Activated CD8-positive, alpha-beta T cell treated with anti-CD3 and anti-CD28 coated beads for 36 hours (primary cell): ENCODE measurements at regions not wholly inside any gene's neighbourhood (a gene's known extent, or its start where the extent isn't known, plus 50 kb on each side); places are given as distances from the start of the nearest gene placed in this dataset.
"Not testable (repeated sequence)": the region's sequence is repeated elsewhere in the genome, so short reads cannot be mapped to it uniquely, and the experiment has no call there.

Experiments
- ATAC-seq: fragments of 200-7000 bp; cut with Tn5 transposase; one replicate; pipeline ENCODE4 v1.10.0; 2021; ENCODE audit warnings: mild to moderate bottlenecking, moderate library complexity
- CTCF ChIA-PET: fragments of 350-600 bp; sonication (Branson Sonifier 250); formaldehyde crosslinking; loops from one replicate; lab custom pipeline; 2021; ENCODE audit warnings: antibody characterized with exemption; lab: Charles Lee
- POLR2A ChIA-PET: fragments of 350-600 bp; sonication (Branson Sonifier 250); formaldehyde crosslinking; loops from one replicate; lab custom pipeline; 2021; ENCODE audit warnings: antibody characterized with exemption; lab: Charles Lee
- DNase-seq: peaks from one replicate; pipeline ENCODE4 v3.0.0-alpha.2; 2020
- H3K27ac Mint-ChIP-seq: one replicate; pipeline ENCODE4 v1.8.0; 2021; ENCODE audit warnings: mild to moderate bottlenecking, mixed read lengths
- H3K27me3 Mint-ChIP-seq: one replicate; pipeline ENCODE4 v1.8.0; 2021; ENCODE audit warnings: mixed read lengths
- H3K36me3 Mint-ChIP-seq: one replicate; pipeline ENCODE4 v1.8.0; 2021; ENCODE audit warnings: low read depth, mixed read lengths
- H3K4me1 Mint-ChIP-seq: one replicate; pipeline ENCODE4 v1.8.0; 2021; ENCODE audit warnings: low read depth, mixed read lengths
- H3K4me3 Mint-ChIP-seq: one replicate; pipeline ENCODE4 v1.8.0; 2021; ENCODE audit warnings: mild to moderate bottlenecking, moderate library complexity, mixed read lengths
- H3K9me3 Mint-ChIP-seq: one replicate; pipeline ENCODE4 v1.8.0; 2021; ENCODE audit warnings: mixed read lengths
- intact Hi-C: fragments of 100-400 bp; cut with micrococcal nuclease; formaldehyde crosslinking; loops from one replicate; pipeline ENCODE4 v1.10.0; 2022
- TF ChIP-seq, protein P1 (sequence below): fragments of 200-600 bp; IDR thresholded peaks from one replicate; pipeline ENCODE4 v1.8.0; 2022; ENCODE audit warnings: antibody characterized with exemption, mild to moderate bottlenecking

DNA sequence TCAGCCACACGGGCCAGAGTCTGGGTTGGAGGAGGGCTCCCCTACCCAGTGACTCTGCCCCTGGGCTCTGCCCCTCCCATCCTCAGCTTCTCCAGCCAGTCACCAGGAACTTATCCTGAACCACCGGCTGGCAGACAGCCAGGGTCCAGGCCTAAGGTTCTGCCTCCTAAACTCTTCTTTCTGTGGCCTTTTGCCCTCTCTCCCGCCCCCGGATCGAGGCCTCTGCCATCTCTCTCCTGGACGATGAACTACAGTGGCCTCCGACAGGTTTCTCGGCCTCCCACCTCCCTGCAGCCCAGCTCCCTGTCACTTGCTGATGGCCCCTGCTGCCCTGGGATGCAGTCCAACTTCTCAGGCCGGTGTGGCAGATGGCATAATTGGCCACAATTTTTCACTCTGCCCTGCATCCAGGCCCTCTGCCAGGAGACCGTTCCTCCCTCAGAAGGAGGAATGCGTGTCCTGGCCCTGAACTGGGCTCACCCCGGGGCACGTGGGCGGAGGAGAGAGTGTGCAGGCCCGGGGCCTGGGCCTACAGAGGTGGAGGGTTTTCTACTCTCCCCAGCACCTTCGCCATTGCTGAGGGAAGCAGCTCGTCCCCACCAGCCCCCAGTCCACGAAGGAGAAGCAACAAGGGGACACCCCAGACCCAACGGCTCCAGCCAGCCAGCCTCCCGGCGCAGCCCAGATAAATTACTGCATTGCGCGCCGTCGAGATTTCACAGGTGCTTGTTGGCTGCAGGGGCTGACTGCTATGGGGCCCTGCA lies 81.9 kb upstream of the LRPAP1 start:
- no peaks in the 10 kb centered on the region for H3K36me3 Mint-ChIP-seq
- ChIA-PET POLR2A (no interaction called here), CTCF (no interaction called here)
- peaks cover 6% of the 10 kb centered on the region for H3K27me3 Mint-ChIP-seq
- no peak overlapping the region for H3K27ac Mint-ChIP-seq
- ATAC-seq (no peak), DNase-seq (no peak)
- H3K4me3 Mint-ChIP-seq = no peak overlapping the region
- intact Hi-C loops = no loop called here
- peaks cover 5% of the 10 kb centered on the region for H3K9me3 Mint-ChIP-seq
- H3K4me1 Mint-ChIP-seq = no peaks in the 10 kb centered on the region
- TF ChIP-seq, protein P1, sequence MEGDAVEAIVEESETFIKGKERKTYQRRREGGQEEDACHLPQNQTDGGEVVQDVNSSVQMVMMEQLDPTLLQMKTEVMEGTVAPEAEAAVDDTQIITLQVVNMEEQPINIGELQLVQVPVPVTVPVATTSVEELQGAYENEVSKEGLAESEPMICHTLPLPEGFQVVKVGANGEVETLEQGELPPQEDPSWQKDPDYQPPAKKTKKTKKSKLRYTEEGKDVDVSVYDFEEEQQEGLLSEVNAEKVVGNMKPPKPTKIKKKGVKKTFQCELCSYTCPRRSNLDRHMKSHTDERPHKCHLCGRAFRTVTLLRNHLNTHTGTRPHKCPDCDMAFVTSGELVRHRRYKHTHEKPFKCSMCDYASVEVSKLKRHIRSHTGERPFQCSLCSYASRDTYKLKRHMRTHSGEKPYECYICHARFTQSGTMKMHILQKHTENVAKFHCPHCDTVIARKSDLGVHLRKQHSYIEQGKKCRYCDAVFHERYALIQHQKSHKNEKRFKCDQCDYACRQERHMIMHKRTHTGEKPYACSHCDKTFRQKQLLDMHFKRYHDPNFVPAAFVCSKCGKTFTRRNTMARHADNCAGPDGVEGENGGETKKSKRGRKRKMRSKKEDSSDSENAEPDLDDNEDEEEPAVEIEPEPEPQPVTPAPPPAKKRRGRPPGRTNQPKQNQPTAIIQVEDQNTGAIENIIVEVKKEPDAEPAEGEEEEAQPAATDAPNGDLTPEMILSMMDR = no peak

DNA sequence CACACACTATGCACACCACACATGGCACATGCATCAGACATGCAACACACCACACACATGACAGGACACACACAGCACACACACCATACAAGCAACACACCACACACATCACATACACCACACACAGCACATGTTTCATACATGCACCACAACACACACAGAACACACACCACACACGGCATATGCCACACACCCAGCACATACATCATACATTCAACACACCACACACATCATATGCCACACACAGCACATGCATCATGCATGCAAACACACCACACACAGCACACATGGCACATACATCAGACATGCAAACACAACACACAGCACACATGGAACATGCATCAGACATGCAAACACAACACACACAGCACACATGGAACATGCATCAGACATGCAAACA lies 80.7 kb upstream of the LRPAP1 start:
- no peak overlapping the region for H3K27ac Mint-ChIP-seq
- H3K9me3 Mint-ChIP-seq = peaks cover 5% of the 10 kb centered on the region
- H3K36me3 Mint-ChIP-seq = no peaks in the 10 kb centered on the region
- H3K4me3 Mint-ChIP-seq = no peak overlapping the region
- no peaks in the 10 kb centered on the region for H3K4me1 Mint-ChIP-seq
- DNase-seq (no peak), ATAC-seq (no peak)
- intact Hi-C loops = no loop called here
- POLR2A ChIA-PET = no interaction called here
- CTCF ChIA-PET = no interaction called here
- TF ChIP-seq, protein P1 = no peak
- H3K27me3 Mint-ChIP-seq = peaks cover 3% of the 10 kb centered on the region

DNA sequence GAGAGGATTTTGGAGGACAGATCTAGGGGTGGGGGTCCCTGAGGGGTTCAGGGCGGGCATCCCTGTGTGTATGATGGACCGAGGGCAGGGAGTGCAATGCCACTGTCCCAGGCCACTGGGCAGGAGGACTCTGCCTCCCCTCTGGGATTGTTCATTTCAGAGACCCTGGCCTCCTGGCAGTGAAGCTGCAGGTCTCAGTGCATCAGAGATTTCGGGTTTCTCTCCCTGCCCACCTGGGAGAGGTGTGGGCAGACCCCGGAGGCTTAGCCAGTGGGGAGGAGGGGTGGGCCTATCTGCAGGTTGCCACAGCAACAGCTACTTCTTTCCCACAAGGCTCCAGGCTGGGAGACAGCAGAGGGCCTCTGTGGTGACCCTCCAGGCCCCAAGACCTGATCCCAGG lies 80.1 kb upstream of the LRPAP1 start:
- Mint-ChIP-seq H3K36me3 (no peaks in the 10 kb centered on the region), H3K27ac (no peak overlapping the region), H3K4me3 (no peak overlapping the region), H3K27me3 (no peaks in the 10 kb centered on the region), H3K9me3 (peaks cover 5% of the 10 kb centered on the region), H3K4me1 (no peaks in the 10 kb centered on the region)
- TF ChIP-seq, protein P1 = no peak
- intact Hi-C loops = no loop called here
- ATAC-seq (no peak), DNase-seq (no peak)
- CTCF ChIA-PET = no interaction called here
- POLR2A ChIA-PET = no interaction called here

DNA sequence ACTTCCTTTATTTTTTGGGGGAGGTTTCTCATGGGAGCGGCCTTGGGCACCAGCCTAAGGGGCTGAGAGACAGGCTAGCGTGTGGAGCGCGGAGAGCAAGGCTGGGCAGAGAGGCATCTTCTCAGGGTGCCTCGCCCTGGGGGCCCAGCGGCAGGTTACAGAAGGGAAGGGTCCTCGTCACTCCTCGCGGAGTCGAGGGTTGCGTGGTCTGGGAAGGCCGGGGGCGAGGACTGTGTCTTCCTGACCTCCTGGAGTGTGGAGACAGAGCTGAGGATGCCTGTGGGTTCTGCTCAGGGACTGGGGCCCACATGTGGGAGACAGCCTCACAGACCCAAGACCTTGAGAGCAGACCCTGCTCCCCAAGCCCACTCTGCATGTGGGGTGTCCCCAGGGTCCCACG lies 79.6 kb upstream of the LRPAP1 start:
- CTCF ChIA-PET = no interaction called here
- peaks cover 5% of the 10 kb centered on the region for H3K9me3 Mint-ChIP-seq
- H3K4me1 Mint-ChIP-seq = no peaks in the 10 kb centered on the region
- TF ChIP-seq, protein P1 = no peak
- ATAC-seq (no peak), DNase-seq (no peak)
- H3K4me3 Mint-ChIP-seq = no peak overlapping the region
- no peak overlapping the region for H3K27ac Mint-ChIP-seq
- no peaks in the 10 kb centered on the region for H3K27me3 Mint-ChIP-seq
- H3K36me3 Mint-ChIP-seq = no peaks in the 10 kb centered on the region
- intact Hi-C loops = no loop called here
- POLR2A ChIA-PET = no interaction called here

DNA sequence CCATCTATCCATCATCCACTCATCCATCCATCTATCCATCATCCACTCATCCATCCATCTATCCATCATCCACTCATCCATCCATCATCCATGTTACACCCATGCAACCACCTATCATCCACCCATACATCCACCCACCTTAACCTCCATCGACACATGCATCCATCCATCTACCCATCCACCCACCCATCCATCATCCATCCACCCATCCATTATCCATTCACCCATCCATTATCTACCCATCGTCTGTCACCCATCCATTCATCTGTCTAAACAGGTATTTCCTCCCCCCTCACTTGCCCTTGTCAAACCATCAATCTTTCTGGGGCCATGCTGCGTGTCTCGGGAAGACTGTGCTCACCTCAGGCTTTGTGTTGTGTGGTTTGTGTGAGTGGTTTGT lies 78.6 kb upstream of the LRPAP1 start:
- H3K36me3 Mint-ChIP-seq, POLR2A ChIA-PET, ATAC-seq, H3K9me3 Mint-ChIP-seq, DNase-seq, H3K27ac Mint-ChIP-seq, CTCF ChIA-PET, H3K4me3 Mint-ChIP-seq, intact Hi-C loops, H3K4me1 Mint-ChIP-seq, H3K27me3 Mint-ChIP-seq: not testable (repeated sequence)

DNA sequence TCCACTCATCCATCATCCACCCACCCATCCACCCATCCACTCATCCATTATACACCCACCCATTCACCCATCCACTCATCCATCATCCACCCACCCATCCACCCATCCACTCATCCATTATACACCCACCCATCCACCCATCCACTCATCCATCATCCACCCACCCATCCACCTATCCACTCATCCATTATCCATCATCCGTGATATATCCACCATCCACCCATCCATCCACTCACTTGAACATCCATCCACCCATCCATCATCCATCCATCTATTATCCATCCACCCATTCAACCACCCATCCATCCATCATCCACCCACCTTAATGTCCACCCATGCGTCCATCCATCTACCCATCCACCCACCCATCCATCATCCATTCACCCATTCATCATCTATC lies 77.7 kb upstream of the LRPAP1 start:
- H3K36me3 Mint-ChIP-seq, H3K27me3 Mint-ChIP-seq, H3K27ac Mint-ChIP-seq, CTCF ChIA-PET, DNase-seq, H3K4me1 Mint-ChIP-seq, H3K4me3 Mint-ChIP-seq, H3K9me3 Mint-ChIP-seq, POLR2A ChIA-PET, ATAC-seq, intact Hi-C loops: not testable (repeated sequence)
